Kasumi-1 (cell line): ENCODE measurements at regions not wholly inside any gene's neighbourhood (a gene's known extent, or its start where the extent isn't known, plus 50 kb on each side); places are given as distances from the start of the nearest gene placed in this dataset.

Source experiments
- DNase-seq, 2 experiments: peaks; one replicate each; lab custom pipeline; 2025; lab: John Stamatoyannopoulos, UW

GRCh38 chr6:122118945-122119506 is 280.4 kb upstream of the HSF2 start:
- DNase-seq = no peak

DNA sequence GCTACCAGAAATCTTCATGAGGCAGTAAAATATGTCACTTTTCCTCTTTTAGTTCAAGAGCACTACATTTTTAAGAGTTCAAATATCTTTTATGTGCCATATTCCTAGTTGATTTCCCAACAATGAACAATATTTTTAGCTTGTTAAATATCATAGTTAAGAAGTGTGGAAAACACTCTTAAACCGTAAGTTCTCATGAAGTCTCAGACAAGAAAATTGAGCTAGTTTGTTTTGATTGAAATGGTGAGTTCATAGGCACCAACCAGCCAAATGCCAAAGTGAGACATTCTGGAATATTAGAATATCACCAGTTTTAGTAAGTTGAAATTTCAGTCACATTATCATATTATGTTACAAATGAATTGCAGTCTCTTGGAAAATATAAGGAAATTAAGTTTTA is 277.2 kb upstream of the HSF2 start:
- DNase-seq = no peak

DNA sequence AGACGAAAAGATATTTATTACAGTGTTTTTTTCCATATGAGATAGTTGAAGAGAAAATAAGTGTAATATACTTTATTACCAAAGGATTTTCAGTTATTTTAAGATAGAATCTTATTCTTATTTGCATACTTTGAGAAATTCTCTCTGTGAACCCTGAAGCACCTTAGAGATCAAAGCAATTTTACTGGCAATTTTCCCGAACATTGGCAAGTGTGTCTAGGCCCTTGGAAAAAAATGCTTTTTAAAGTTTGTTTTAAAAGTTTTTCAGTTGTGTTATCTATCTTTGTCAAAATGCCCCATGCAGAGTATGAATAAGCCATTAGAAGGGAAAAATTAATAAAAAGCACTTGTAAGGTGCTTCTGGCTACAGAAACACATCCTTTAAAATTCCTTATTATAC is 276.8 kb upstream of the HSF2 start:
- no peak for DNase-seq

GRCh38 chr6:122124908-122125307 is 274.5 kb upstream of the HSF2 start:
- no peak for DNase-seq

DNA sequence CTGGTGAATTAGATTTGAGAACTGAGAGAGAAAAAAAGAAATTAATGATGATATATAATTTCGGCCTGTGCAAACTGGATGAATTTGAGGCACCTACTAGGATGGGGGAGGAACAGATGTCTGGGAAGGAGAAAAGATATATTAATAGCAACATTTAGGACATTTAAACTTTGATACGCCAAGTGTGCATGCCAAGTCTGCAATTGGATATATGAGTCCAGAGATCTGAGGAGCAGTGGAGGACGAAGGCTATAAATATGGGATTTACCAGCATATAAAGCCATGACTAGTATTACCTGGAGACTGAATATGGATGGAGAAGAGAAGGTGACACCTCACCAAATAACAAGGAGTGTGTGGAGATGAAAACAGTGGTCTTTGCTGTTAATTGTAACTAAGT is 272.6 kb upstream of the HSF2 start:
- no peak for DNase-seq

GRCh38 chr6:122128445-122128844 is 271.0 kb upstream of the HSF2 start:
- no peak for DNase-seq

DNA sequence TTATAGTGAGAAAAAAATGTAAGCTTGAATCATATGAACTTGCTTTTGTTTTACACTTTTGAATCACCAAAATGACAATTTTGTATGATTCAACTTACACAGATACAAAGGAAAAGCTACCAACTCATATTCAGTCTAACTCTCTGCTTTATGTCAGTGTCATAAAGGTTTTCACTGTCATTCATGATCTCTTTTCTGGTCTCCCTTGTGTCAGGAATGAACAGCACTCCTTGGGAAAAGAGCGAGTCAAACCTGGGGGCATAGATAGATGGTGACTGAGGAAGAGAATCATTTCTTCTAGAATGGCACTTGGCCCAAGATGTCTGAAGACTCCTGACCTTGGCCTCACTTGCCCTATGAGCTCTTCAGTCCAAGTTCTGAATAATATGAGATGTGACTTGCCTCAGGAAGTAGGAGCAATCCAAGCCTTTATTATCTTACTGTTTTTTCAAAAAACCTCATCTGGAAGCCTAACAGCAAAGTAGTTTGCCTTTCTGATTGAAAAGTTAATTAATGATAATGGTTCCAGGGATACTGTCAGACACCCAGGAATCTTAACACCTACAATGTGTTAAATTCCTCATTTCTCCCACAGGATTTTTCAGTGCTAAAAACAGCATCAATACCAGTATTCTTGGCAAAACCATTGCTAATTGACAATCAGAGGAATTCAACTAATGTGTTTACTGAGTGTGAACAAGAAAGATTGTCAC is 270.0 kb upstream of the HSF2 start:
- no peak for DNase-seq

DNA sequence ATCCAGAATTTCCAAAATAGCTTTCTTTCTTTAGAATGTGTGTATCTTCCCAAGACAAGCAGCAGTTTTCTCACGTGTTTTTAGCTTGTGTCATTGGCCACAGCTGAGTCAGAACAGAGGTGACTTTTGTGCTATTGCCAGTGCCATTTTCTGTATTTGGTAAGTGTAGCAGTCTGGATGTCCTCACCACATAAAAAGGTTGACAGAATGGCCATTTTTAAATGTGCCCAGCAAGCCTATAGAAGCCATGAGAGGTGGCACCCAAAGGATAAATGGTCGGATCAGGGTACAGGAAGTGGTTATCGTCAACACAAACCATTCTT is 269.5 kb upstream of the HSF2 start:
- DNase-seq = no peak

DNA sequence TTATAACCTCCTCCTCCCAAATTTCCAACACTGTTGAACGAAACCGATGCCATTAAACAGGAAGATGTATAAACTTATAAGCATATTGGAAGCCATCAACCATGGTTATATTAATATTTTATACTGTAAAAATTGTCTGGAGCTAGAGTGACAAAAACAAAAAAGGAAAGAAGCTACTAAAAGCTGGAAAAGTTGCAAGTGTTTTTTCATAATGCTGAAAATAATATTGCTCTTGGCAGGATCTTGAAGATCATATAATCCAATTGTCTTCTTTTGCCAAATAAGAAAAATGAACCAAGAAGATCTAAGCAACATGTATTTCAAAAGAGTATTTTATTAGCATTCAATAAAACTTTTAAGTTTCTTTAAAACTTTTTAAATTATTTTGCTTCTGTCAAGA is 268.9 kb upstream of the HSF2 start:
- DNase-seq = no peak

GRCh38 chr6:122136386-122136785 is 263.1 kb upstream of the HSF2 start:
- DNase-seq = no peak

- no peak for DNase-seq
These were observed 259.4 kb upstream of the HSF2 start for GRCh38 chr6:122140031-122140430.

DNA sequence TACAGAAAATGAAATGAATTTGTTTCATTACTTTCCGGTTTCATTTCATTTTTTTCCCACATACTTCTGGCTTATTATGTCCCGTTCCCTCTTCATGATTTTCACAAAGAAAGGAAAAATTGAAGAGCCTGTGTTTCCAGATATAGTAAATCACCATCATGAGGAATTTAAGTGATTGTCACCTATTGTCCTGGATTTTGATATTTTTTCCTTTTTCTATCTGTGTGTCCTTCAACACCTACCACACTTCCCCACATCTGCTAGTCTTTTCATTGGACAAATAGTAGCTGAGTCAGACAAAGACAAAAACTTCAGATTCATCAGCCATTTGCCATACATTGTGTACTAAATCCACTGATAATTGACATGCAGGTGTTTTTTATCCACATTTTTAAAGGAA is 258.2 kb upstream of the HSF2 start:
- DNase-seq = no peak

GRCh38 chr6:122143813-122144601 is 255.4 kb upstream of the HSF2 start:
- DNase-seq = no peak

DNA sequence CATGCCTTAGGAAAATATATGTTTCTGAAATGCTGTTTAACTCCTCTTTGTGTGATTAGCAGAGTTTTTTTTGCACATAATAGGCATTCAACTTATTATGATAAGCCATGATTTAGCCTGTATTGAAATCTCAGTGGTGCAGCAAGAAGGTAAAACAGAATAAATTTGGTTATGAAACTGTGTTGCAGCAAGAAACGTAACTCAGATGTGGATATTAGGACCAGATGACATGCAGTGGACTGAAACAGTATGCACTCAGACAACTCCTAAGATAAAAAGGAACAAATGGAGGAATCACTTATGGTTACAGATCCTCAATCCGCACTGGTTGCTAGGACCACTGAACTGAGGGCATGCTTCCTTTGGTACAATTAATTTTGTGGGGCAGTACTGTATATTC is 254.2 kb upstream of the HSF2 start:
- DNase-seq = no peak

GRCh38 chr6:122145741-122146240 is 253.7 kb upstream of the HSF2 start:
- no peak for DNase-seq

DNA sequence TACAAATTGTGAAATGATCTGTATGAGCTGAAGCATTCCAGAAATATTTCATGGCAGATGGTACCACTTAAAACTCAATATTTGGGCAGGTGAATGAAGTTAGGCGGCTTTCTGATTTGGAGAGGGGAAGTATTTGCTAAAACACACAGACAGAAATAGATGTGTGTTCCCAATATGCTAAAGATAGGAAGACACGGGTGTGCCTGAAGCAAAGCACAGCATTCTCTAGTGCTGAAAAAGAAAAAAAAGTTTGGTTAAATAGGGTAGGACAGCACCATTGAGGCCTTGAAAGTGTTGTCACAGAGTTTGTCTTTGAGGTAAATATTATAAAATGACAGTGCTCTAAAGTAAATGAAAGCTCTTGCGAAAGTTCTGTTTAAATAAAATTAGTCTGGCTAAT is 252.2 kb upstream of the HSF2 start:
- no peak for DNase-seq

DNA sequence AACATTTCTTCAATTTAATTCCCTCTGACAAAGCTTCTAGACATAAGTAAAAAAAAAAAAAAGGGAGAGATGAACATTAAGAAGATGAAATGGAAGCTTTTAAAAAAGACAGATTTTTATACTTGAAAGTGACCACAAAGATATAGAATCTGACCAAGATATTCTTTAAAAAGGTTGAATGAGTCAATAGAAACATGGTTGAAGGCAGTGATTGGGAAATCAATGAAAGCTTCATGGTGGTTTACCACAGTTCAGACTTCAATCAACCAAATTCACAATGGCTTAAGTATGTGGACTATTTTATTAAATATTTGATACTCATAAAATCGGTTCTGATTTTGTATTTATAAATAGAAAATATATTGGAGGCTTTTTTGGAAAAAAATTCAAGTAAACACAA is 248.4 kb upstream of the HSF2 start:
- no peak for DNase-seq

DNA sequence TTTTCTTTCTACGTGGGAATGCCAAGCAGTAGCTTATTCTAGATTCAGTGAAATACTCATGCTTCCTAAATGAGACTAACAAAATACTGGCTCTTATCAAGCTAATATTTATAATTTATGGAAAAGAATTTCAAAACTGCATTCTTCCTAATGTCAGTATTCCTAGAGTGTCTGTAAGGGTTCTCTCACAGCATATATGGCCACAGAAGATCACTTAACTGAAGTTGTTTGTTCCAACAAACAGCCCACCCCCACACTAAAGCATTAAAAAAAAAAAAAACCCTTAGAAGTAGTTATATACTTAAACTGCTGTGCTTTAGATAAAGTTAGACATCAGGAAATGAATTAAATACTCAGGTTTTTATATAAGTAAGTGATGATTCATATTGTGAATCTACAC is 247.7 kb upstream of the HSF2 start:
- no peak for DNase-seq

DNA sequence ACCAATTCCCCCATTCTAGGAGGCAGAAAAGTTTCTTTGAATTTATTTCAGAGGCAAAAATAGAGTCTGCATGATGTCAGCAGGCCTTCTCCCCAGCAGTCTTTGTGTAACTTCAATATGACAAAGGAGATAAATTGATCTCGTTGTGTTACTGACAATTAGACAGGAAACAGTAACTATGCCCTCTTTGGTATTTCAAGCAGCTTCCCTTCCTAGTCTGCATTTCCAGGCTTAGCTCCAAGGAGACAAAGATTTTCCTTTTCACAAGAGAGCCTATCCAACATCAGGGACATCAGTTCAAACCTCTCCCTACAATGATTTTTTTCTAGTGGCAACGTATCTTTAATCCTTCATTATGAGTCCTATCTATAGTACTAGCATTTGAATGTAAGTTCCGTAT is 245.9 kb upstream of the HSF2 start:
- no peak for DNase-seq

- no peak for DNase-seq
These were observed 245.3 kb upstream of the HSF2 start for GRCh38 chr6:122154155-122154554.

GRCh38 chr6:122154912-122155575 is 244.4 kb upstream of the HSF2 start:
- no peak for DNase-seq

DNA sequence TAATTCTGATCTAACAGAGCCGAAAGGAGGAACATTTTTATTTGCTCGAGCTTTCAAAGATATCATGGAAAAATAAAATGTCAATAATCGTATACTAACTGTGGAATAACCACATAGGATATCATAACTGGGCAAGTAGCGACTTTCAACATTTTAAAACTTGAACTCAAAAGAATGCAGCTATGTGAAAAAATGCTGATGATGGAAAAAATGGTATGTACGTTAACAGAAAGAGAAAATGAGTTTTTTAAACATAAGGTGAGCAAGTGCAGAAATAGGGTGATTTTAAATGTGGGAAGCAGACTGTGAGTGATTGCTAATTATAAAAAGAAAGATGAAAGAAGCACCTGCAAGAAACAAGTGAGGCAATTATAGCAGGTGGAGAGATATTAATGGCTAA is 238.3 kb upstream of the HSF2 start:
- no peak for DNase-seq

GRCh38 chr6:122165014-122165413 is 234.4 kb upstream of the HSF2 start:
- no peak for DNase-seq
